Neural progenitor cell (in vitro differentiated cells): ENCODE measurements at regions not wholly inside any gene's neighbourhood (a gene's known extent, or its start where the extent isn't known, plus 50 kb on each side); places are given as distances from the start of the nearest gene placed in this dataset.

Experiments
- EZH2 ChIP-seq: fragments of 200-600 bp; sonication (generic); IDR thresholded peaks from 2 replicates; pipeline ENCODE4 v1.6.1; 2017; ENCODE audit warnings: antibody characterized with exemption, mild to moderate bottlenecking, moderate library complexity
- EZH2phosphoT487 ChIP-seq: fragments of 200-600 bp; sonication (generic); IDR thresholded peaks from 2 replicates; pipeline ENCODE4 v1.6.1; 2017; ENCODE audit warnings: antibody characterized with exemption
- TF ChIP-seq, protein P1 (sequence below): fragments of 200-600 bp; sonication (generic); IDR thresholded peaks from 2 replicates; pipeline ENCODE4 v1.5.1; 2017; ENCODE audit warnings: antibody characterized with exemption, mild to moderate bottlenecking

DNA sequence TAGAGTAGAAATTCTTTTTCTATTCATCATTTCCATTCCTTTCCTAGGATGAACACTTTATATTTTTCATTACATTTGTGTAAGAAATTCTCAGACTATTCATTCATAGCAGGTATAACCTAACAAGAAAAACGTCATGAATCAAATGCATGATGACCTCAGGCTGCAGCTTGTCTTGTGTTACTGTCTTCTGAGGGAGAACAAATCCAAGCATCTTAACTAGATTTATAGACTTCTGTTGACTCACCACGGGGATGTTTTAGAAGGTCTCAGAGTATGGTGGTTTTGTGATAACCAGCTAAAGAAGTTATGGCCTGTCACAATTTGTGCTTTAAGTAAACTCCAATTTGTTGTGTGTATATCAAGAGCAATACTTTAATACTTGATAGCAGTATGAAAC, 102.7 kb downstream of the ANKRD7 start:
- TF ChIP-seq, protein P1, sequence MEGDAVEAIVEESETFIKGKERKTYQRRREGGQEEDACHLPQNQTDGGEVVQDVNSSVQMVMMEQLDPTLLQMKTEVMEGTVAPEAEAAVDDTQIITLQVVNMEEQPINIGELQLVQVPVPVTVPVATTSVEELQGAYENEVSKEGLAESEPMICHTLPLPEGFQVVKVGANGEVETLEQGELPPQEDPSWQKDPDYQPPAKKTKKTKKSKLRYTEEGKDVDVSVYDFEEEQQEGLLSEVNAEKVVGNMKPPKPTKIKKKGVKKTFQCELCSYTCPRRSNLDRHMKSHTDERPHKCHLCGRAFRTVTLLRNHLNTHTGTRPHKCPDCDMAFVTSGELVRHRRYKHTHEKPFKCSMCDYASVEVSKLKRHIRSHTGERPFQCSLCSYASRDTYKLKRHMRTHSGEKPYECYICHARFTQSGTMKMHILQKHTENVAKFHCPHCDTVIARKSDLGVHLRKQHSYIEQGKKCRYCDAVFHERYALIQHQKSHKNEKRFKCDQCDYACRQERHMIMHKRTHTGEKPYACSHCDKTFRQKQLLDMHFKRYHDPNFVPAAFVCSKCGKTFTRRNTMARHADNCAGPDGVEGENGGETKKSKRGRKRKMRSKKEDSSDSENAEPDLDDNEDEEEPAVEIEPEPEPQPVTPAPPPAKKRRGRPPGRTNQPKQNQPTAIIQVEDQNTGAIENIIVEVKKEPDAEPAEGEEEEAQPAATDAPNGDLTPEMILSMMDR, result no peak
- no peak for TF ChIP-seq EZH2
- TF ChIP-seq EZH2phosphoT487, result no peak
